GM23338 (cell line): ENCODE measurements at regions not wholly inside any gene's neighbourhood (a gene's known extent, or its start where the extent isn't known, plus 50 kb on each side); places are given as distances from the start of the nearest gene placed in this dataset.

Source experiments
- CREB1 ChIP-seq: fragments of 250-450 bp; sonication (Bioruptor Pico); IDR thresholded peaks from 2 replicates; pipeline ENCODE4 v1.5.0; 2020; ENCODE audit warnings: low read depth, mild to moderate bottlenecking, moderate library complexity
- EZH2 ChIP-seq: fragments of 200-600 bp; sonication (generic); IDR thresholded peaks from one replicate; pipeline ENCODE4 v1.8.0; 2017; ENCODE audit warnings: antibody characterized with exemption, mild to moderate bottlenecking, low read depth; ENCODE audit not compliant: unreplicated experiment
- EZH2phosphoT487 ChIP-seq: fragments of 200-600 bp; sonication (generic); IDR thresholded peaks from one replicate; pipeline ENCODE4 v1.8.1; 2018; ENCODE audit warnings: antibody characterized with exemption; ENCODE audit not compliant: unreplicated experiment
- JUNB ChIP-seq: IDR thresholded peaks from one replicate; pipeline ENCODE4 v1.6.1; 2016; ENCODE audit warnings: antibody characterized with exemption; ENCODE audit not compliant: unreplicated experiment
- POLR2AphosphoS5 ChIP-seq: IDR thresholded peaks from 2 replicates; pipeline ENCODE4 v1.6.1; 2016; ENCODE audit warnings: antibody characterized with exemption, low read depth
- ZNF331 ChIP-seq: fragments of 250-450 bp; sonication (Bioruptor Pico); IDR thresholded peaks from 2 replicates; pipeline ENCODE4 v1.5.0; 2020; ENCODE audit warnings: low read depth, mild to moderate bottlenecking, moderate library complexity
- TF ChIP-seq, protein P1 (sequence below), 2 experiments: fragments of 200-600 bp in 1 of 2; sonication (generic) in 1 of 2; conservative IDR thresholded peaks; 2 replicates each; pipeline versions ENCODE4 v1.5.1 to v1.6.1; 2016 to 2017; ENCODE audit warnings: antibody characterized with exemption in 2 of 2, low read depth in 2 of 2, mild to moderate bottlenecking in 2 of 2, moderate library complexity in 1 of 2
- TF ChIP-seq, protein P2 (sequence below): IDR thresholded peaks from one replicate; pipeline ENCODE4 v1.6.1; 2018; ENCODE audit warnings: antibody characterized with exemption; ENCODE audit not compliant: unreplicated experiment
- TF ChIP-seq, protein P3 (sequence below): fragments of 250-450 bp; sonication (Bioruptor Pico); IDR thresholded peaks from 2 replicates; pipeline ENCODE4 v1.5.0; 2020; ENCODE audit warnings: mild to moderate bottlenecking, moderate library complexity

DNA sequence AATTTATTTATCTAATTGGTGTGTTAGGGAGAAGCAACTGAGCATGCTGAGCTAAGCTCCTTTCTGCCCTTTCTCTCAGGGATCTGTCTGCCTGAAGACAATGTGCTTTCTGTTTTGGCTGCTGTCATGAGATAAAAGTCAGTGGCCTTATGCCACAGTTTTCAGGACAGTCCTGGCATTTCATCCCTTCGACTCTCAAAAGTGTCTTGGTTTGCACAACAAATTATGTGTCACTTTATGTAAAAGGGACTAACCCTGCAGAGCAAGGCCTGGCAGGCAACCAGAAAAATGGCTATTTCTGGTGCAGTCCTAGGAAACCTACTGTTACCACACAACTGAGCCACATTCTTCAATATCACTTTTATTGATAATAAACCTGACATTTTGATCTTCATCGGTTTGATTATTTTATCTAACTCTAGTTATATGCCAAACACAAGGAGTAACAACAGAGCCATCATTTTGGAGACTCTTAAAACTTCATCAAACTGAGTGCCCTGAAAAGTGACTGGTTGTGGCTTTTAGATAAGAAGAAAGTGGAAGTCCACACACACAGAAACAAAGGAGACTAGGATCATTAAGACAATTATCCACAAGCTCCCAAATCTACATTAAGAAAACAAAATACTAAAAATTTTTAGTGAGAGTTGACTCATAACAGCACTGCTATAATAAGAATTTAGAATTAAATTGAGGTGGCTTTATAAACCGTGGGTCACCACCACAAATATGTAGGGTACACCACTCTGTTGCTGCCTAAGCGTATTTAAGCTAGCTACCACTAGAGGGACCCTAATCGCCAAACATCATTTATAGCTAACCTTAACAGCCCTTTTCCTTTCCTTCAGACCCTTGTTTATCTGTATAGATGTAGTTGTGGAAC, 95.9 kb upstream of the PTPN13 start:
- no peak for TF ChIP-seq JUNB
- TF ChIP-seq, protein P1, sequence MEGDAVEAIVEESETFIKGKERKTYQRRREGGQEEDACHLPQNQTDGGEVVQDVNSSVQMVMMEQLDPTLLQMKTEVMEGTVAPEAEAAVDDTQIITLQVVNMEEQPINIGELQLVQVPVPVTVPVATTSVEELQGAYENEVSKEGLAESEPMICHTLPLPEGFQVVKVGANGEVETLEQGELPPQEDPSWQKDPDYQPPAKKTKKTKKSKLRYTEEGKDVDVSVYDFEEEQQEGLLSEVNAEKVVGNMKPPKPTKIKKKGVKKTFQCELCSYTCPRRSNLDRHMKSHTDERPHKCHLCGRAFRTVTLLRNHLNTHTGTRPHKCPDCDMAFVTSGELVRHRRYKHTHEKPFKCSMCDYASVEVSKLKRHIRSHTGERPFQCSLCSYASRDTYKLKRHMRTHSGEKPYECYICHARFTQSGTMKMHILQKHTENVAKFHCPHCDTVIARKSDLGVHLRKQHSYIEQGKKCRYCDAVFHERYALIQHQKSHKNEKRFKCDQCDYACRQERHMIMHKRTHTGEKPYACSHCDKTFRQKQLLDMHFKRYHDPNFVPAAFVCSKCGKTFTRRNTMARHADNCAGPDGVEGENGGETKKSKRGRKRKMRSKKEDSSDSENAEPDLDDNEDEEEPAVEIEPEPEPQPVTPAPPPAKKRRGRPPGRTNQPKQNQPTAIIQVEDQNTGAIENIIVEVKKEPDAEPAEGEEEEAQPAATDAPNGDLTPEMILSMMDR (conservative IDR thresholded peaks at IDR 0.05; ENCODE audit: low read depth in 2 of 2), result peak; percentile 90 to 93
- no peak for TF ChIP-seq POLR2AphosphoS5
- no peak for TF ChIP-seq EZH2
- TF ChIP-seq, protein P2, sequence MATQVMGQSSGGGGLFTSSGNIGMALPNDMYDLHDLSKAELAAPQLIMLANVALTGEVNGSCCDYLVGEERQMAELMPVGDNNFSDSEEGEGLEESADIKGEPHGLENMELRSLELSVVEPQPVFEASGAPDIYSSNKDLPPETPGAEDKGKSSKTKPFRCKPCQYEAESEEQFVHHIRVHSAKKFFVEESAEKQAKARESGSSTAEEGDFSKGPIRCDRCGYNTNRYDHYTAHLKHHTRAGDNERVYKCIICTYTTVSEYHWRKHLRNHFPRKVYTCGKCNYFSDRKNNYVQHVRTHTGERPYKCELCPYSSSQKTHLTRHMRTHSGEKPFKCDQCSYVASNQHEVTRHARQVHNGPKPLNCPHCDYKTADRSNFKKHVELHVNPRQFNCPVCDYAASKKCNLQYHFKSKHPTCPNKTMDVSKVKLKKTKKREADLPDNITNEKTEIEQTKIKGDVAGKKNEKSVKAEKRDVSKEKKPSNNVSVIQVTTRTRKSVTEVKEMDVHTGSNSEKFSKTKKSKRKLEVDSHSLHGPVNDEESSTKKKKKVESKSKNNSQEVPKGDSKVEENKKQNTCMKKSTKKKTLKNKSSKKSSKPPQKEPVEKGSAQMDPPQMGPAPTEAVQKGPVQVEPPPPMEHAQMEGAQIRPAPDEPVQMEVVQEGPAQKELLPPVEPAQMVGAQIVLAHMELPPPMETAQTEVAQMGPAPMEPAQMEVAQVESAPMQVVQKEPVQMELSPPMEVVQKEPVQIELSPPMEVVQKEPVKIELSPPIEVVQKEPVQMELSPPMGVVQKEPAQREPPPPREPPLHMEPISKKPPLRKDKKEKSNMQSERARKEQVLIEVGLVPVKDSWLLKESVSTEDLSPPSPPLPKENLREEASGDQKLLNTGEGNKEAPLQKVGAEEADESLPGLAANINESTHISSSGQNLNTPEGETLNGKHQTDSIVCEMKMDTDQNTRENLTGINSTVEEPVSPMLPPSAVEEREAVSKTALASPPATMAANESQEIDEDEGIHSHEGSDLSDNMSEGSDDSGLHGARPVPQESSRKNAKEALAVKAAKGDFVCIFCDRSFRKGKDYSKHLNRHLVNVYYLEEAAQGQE, result no peak
- no peak for TF ChIP-seq CREB1 (CRISPR knock-in tag)
- TF ChIP-seq EZH2phosphoT487, result no peak
- no peak for TF ChIP-seq ZNF331 (CRISPR knock-in tag)
- TF ChIP-seq, protein P3, sequence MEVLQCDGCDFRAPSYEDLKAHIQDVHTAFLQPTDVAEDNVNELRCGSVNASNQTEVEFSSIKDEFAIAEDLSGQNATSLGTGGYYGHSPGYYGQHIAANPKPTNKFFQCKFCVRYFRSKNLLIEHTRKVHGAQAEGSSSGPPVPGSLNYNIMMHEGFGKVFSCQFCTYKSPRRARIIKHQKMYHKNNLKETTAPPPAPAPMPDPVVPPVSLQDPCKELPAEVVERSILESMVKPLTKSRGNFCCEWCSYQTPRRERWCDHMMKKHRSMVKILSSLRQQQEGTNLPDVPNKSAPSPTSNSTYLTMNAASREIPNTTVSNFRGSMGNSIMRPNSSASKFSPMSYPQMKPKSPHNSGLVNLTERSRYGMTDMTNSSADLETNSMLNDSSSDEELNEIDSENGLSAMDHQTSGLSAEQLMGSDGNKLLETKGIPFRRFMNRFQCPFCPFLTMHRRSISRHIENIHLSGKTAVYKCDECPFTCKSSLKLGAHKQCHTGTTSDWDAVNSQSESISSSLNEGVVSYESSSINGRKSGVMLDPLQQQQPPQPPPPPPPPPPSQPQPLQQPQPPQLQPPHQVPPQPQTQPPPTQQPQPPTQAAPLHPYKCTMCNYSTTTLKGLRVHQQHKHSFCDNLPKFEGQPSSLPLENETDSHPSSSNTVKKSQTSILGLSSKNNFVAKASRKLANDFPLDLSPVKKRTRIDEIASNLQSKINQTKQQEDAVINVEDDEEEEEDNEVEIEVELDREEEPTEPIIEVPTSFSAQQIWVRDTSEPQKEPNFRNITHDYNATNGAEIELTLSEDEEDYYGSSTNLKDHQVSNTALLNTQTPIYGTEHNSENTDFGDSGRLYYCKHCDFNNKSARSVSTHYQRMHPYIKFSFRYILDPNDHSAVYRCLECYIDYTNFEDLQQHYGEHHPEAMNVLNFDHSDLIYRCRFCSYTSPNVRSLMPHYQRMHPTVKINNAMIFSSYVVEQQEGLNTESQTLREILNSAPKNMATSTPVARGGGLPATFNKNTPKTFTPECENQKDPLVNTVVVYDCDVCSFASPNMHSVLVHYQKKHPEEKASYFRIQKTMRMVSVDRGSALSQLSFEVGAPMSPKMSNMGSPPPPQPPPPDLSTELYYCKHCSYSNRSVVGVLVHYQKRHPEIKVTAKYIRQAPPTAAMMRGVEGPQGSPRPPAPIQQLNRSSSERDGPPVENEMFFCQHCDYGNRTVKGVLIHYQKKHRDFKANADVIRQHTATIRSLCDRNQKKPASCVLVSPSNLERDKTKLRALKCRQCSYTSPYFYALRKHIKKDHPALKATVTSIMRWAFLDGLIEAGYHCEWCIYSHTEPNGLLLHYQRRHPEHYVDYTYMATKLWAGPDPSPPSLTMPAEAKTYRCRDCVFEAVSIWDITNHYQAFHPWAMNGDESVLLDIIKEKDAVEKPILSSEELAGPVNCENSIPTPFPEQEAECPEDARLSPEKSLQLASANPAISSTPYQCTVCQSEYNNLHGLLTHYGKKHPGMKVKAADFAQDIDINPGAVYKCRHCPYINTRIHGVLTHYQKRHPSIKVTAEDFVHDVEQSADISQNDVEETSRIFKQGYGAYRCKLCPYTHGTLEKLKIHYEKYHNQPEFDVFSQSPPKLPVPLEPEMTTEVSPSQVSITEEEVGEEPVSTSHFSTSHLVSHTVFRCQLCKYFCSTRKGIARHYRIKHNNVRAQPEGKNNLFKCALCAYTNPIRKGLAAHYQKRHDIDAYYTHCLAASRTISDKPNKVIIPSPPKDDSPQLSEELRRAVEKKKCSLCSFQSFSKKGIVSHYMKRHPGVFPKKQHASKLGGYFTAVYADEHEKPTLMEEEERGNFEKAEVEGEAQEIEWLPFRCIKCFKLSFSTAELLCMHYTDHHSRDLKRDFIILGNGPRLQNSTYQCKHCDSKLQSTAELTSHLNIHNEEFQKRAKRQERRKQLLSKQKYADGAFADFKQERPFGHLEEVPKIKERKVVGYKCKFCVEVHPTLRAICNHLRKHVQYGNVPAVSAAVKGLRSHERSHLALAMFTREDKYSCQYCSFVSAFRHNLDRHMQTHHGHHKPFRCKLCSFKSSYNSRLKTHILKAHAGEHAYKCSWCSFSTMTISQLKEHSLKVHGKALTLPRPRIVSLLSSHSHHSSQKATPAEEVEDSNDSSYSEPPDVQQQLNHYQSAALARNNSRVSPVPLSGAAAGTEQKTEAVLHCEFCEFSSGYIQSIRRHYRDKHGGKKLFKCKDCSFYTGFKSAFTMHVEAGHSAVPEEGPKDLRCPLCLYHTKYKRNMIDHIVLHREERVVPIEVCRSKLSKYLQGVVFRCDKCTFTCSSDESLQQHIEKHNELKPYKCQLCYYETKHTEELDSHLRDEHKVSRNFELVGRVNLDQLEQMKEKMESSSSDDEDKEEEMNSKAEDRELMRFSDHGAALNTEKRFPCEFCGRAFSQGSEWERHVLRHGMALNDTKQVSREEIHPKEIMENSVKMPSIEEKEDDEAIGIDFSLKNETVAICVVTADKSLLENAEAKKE (CRISPR knock-in tag), result no peak
